Bone marrow (tissue), 2 donors: ENCODE measurements at regions not wholly inside any gene's neighbourhood (a gene's known extent, or its start where the extent isn't known, plus 50 kb on each side); places are given as distances from the start of the nearest gene placed in this dataset.

Experiments
- DNase-seq, 2 donors: peaks; one replicate each; lab custom pipeline; 2025; lab: John Stamatoyannopoulos, UW

DNA sequence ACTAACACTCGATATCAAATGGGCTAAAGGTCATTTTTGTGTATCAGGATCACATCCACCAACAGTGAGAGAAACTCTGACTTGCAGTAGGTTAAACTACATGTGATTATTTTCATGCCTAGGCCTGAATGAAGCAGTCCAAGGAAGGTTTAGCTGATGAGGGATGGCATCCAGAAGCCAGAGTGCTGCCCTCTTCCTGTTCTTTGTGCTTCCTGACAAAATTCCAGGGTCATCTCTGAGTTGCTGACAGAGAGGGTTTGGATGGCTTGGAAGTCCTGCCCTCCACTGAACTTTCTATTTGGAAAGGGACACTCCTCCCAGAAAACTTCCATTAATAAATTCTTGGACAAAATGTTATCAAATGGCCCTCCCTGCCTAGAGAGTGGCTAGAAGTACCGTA is 728.3 kb upstream of the SLC10A2 start:
- no peak for DNase-seq

DNA sequence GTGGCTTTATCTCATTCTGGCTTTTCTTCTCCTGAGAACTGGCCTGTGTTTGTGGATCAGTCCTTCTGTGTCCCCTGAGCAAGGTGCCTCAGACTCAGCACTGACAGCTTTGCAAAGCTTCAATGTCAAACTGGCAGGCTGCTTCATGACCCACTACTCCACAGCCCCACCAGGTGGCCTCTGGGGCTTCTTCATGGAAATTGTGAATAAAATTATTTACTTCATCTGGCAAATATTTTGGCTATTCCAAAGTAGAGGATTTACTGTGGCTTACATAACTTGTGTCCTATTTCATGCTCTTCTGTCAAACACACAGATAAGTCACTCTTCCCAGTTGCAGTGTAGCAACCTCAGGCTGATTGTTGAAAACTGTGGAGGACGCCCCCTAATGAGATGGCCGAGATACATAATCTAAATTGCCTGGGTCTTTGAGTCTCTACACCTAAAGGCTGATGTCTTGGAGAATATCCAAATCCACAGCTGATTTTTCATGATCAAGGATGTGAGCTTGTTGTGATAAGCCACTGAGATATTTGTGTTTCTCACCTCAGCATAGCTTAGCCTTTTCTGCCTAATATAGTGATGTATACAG is 721.9 kb upstream of the SLC10A2 start:
- no peak for DNase-seq

DNA sequence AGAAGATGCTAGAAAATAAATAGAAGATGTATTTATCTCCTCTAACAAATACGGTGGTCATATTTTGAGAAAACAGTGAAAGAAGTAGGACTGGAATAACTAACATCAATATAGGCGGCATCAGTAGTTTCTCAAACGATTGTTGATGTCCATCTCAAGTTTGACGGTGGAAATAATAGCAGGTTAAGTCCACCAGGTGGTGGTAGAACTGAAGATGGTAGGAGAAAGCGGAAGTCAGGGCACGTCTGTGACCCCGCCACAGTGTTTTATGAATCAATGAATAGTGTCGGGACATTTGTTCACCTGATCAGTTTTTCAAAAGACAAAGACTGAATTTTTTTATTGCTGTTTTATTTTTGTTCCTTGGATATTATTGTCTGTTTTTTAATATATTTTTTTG is 706.4 kb upstream of the SLC10A2 start:
- no peak for DNase-seq

DNA sequence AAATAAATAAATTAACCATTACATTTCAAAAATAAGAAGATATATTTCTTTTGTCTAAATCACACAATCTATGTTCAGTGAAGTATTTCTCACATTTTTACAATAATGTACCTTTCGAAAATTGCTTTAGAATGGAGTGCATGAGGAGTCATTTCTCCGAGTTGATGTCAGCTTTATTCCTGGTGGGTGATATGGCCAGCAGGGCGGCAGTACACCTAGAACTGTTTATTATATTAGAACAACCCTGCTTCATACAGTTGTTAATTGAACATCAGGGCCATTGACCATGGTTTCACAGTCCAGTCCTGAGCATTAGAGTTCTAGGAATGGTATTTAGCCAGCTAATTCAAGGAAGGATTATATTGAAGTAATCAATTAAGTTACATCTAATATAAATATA is 696.3 kb upstream of the SLC10A2 start:
- no peak for DNase-seq

DNA sequence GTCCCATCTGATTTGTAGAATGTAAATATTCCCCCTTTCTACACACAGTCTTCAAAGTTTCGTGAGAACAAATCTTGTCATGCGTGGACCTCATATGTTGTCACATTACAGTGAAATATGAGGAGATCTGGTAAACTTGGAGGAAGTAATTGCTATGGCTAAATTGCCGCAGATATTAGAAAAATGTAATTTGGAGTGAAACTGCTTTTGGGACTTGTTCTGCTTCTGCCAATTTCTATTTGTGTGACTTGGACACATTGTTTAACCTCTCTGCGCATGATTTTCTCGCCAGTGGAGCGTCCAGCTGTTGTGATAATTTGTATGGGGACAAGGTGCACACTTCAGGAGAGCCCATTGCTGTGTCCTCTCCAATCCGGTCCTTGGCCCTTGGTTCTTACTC is 693.1 kb upstream of the SLC10A2 start:
- no peak for DNase-seq

DNA sequence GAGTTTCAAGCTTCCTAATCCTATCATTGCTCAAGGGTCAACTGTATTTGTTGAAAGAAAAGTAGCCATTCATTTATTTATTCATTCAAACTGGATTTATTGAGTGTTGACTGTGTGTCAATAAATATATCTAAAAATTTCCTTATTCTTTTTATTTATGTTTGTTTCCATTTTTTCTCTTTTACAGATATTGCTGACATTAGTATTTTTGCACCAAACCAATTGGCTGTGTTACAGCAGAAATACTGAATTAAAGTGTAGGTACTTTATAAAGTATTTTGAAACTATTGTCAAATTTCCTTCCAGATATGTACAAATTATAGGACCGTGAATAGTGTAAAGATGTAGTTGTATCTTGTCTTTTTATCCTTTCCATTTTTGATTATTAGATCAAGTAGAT is 692.0 kb upstream of the SLC10A2 start:
- no peak for DNase-seq

DNA sequence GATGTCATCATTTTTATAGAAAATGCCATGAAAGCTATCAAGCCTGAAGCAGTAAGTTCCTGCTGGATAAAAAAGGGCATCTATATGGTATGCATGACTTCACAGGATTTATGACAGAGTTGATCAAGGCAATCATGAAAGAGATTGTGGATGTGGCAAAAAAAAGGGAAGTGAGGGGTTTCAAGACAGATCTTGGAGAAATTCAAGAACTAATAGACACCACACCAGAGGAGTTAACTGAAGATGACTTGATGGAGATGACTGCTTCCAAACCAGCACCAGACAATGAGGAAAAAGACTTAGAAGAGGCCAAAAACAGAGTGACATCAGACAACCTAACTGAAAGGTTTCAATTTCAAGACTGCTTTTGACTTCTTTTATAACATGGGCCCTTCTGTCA is 691.1 kb upstream of the SLC10A2 start:
- DNase-seq: no peak

DNA sequence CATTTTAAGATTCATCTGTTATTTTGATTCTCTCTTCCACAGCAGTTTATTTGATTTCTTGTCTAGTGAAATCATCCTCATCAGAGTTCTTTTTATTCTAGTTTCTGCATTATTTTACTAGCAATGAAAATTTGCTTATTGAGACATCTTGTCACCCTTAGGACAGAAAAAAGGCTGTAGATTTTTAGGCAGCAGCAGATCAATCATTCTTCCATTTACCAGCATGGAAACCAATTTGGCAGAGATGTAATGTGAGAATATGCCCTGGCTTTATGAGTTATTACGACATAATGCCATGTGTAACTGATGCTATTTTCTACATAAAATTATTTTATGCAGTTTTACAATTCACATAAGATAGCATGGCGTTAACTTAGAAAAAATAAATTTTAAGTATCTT is 688.6 kb upstream of the SLC10A2 start:
- DNase-seq: no peak

DNA sequence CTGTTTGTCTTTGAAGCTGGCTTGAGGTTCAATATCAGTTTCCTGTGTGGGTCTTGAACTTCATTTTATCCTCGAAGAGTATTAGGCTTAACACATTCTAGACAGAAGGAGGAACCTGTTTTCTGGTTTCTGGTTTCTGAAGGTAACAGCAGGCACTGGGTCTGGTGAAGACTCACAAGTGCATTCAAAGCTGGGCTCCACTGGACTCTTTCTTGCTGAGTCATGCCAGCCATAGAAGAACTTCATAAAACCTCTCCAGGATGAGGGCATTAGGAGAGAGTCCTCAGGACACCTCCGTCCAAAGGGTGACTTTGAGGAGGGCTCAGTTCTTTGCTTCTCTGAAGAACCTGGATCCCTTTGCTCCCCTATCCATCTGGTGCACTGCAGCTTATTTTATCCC is 668.6 kb upstream of the SLC10A2 start:
- DNase-seq: no peak

DNA sequence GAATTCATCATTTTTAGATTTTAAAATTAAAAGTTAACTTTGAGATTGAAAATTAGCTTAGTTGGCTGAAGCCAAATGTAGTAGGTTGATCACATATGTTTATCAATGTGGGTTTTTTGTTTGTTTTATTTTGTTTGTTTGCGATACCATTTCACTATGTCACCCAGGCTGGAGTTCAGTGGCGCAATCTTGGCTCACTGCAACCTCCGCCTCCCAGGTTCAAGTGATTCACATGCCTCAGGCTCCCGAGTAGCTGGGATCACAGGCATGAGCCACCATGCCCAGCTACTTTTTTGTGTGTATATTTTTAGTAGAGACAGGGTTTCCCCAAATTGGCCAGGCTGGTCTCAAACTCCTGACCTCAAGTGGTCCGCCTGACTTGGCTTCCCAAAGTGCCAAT is 665.7 kb upstream of the SLC10A2 start:
- DNase-seq: no peak

DNA sequence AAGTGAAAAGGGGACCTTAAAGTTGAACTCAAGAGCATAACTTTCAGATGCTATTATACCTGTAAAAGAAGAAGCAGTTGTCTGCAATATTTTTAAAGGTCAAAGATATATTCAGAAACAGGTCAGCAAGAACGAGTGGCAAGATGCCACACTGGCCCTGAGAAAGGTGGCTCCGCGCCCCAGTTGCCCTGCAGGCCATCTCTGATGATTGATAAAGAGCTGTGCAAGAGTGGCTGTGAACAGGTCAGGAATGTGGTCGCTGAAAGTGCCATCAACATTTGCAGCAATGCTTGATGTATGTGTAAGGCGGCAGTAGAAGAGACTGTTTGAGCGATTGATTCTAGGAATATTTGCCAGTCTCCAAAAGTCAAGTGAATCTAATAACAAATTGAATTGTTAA is 664.2 kb upstream of the SLC10A2 start:
- no peak for DNase-seq

DNA sequence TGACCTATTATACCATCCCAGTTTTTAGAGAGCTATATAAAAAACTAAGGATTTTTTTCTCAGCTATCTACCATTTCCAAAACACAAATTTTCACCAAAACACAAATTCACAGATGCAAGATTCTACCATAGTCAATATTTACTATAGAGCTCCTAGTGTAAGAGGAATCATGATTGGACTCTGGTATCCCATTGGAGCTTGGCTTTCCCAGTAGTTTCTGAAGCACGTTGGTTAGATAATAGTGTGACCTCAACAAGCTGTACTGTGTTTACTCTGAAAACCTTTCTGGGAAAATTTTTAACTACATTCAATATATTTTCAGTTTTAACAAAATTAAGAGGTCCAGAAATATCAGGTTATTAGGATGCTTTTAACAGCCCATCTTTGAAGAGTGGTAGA is 660.6 kb upstream of the SLC10A2 start:
- no peak for DNase-seq

DNA sequence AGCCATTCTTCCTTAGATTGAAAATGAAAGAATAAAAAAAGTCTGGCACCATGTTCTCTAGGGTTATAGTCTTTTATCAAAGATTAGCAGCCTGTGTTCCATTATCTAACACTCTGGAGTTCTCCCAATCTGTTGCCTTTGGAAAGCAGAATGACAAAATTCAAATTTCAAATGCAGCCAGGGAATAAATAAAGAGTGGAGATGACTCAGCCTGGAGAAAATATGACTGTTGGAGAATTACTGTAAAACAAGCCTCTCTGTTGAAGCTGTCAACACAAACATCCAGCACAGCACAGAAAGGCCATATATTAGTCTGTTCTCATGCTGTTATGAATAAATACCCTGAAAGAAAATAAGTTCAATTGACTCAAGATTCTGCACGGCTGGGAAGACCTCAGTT is 650.5 kb upstream of the SLC10A2 start:
- no peak for DNase-seq

DNA sequence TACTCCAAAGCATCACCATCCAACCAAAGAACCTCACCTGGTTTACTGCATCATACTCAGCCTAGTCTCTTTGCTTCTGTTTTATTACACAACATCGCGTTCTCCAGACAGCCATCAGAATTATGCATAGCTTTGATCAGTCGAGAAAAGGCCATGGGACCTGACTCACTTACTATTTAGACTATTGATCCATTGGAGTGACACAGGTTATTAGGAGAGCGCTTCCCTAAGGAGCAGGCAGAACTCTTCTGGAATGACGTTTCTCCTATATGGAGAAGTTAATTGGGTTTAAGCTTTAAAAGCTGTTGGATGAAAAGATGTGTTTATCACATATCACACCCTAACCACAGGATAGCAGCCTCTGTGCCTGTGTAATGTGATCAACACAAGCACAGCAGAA is 649.1 kb upstream of the SLC10A2 start:
- no peak for DNase-seq

DNA sequence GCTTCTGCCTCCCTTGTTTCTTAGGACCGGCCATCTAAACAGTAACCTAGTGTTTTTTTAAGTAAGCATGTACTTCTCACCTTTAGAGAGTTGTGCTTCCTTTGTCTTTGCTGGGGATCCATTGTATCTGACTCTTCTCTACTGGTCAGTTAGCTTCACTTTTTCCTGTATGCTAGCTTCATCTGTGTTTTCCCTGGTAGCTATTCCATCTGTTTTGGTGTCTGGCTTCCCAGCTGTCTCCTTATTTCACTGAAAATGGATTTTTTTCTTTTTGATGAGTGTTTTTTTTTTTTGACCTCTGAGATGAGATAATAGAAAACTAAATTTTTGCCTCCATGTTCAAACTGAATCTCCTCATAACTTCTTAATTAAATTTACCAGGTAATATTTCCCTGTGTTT is 637.0 kb upstream of the SLC10A2 start:
- DNase-seq: no peak

DNA sequence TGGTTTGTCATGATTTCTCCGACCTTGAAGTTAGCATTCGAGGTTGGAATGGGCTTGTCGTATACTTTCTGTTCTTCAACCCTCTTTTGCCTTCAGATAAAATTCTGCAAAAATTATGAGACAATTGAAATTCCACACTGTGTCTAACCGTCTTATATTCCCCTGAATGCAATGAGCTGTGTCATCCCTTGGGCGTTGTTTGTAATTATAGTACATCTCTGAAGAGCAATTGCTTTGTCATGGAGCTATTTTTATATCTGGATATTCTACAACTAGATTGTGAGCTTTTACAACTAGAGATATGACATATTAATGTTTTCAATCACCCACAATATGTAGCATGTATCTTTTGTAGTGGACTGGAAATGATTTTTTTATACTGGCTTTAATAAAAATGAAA is 631.8 kb upstream of the SLC10A2 start:
- DNase-seq: no peak

DNA sequence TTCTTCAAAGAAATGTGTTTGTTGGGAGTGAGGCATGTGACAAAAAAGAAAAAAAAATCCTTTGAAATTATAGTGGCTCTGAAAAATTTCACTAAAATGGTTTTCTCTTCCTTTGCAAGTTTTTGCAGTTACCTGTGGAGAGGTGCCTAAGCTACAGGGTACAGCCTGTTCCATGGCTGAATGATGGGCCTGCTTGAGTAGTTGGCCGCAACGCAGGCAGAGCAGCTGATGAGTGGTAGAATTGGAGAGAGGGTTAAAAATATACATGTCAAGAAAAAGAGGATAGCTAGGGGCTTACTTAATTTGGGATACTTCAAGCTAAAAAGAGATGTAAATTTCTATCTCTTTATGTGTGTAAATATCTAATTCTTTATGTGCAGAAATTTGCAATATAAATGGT is 629.1 kb upstream of the SLC10A2 start:
- no peak for DNase-seq

DNA sequence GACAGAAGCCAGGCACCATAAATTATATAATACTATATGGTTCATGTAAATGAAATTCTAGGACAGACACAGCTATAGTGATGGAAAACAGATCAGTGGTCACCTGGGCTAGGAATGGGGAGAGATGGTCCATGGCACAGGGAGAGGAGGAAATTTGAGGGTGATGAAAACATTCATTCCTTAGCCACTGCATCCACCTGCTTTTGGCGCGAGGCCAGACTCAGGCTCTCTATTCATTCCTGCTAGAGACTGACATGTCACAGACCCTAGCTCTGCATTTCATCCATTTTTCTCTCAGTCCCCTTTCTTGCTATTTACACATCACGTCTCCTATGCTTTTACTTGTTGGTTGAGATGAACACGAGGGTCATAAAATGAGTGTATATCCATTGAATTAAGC is 628.3 kb upstream of the SLC10A2 start:
- no peak for DNase-seq

DNA sequence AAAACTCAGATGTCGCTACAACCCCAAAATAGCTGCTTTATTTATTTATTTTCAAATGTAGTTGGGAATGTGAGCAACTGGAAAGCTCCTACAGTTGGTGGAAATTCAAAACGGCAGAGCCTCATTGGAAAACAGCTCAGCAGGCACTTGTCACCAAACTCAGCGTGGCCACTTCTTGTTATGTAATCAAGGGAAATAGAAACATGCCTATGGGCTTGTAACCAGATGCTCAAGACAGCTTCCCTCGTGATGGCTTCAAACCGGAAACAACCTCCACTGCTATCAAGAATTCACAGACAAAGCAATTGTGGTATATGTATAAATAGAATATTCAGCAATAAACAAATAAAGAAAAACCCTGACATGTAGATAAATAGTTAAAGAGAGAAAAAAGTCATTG is 627.8 kb upstream of the SLC10A2 start:
- no peak for DNase-seq

DNA sequence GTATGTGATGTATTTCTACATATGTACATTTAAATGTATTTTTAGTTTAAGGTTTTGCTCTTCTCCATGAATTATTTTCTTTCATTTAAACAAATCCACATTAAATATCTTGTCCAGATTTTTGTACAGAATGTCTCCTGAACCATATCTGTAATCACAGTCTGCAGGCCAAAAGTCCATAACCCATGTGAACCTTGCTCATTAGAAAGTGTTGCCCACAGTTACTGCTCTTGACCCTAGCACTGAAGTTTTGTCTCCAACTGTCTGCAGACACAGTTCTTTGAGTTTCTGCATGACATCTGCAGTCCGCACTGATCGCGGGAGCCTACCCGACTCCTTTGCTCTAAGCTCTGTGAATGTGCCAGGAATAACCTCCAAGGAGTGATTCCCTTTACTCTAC is 626.2 kb upstream of the SLC10A2 start:
- DNase-seq: no peak

DNA sequence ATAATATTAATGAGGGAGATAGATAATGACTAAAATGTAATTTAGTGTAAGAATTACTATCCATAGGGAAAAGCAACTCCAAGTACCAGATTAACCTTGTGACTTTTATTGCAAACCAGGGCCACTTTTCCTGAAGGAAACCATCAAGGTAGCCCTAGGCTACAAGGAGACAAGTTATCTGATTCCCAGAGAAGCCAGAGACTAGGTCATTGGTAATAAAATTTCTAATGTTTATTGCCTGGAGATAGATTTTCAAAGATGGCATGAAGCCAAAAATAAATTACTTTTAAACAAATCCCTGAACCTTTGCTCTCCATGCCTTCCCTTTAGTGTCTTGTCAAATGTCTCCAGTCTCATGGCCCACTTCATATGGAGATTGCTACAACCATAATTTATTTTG is 610.1 kb upstream of the SLC10A2 start:
- no peak for DNase-seq

DNA sequence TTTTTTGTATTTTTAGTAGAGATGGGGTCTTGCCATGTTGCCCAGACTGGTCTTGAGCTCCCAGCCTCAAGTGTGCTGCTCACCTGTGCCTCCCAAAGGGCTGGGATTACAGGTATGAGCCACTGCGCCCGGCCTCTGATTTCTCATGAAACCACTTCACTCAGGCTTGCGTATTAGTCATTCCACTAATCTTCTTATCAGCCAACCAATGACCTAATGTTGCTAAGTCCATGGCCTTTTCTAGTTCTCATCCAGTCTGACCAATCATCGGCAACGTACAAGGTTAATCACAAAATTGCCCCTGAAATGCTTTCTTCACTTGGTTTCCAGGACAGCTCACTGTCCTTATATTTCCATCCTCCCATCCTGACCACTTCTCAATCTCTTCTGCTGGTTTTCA is 605.3 kb upstream of the SLC10A2 start:
- DNase-seq: no peak

DNA sequence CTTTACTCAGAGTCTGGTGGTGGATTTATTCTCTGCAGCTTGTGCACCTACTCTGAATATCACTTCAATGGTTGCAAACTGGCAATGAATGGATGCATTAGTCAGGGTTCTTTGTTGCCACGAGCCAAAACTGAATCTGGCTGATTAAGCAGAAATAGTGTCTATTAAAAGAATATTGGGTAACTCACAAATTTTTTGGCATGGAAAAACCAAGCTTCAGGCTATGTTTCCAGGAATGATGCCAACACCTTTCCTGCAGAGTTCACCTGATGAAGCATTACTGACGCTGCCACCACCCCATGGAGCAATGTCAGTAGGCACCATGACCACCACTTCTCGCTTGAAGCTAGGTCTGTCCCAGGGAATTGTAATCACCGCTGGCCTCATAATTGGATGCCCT is 597.8 kb upstream of the SLC10A2 start:
- no peak for DNase-seq

DNA sequence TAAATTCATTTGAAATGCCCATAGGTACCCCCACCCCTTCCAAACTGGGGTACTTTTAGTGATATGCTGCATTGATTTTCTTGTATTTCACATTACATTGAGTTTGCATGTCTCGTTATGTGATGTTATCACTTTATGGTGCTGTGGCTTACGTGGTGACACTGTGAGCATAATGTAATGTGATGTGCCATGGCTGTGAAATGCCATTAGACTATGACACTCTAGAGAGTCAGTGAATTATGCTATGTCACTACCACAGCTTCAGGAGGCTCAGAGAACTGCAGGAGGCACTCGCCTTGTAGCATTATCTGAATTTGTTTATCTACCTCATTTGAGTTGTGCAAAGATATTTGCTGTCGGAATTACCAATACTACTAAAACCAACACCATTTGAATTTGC is 590.1 kb upstream of the SLC10A2 start:
- DNase-seq: no peak

DNA sequence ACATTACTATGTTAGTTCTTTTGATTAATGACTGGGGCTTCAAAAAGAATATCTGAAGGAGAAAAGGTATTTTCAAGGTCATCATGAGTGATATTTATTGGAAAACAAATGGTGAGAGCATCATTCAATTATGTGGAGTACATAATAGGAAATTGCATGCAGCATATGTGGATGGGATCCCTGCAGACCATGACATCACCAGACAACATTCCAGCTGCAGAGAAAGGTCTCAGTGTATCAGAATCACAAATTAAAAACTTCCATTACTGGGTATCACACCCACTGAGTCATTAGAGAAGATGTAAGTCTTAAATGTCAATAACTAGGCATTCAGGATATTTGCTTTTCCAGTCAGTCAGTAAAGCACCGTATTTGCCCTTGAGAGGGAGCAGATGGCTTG is 574.4 kb upstream of the SLC10A2 start:
- no peak for DNase-seq
